ENCODE measurements at regions not wholly inside any gene's neighbourhood (a gene's known extent, or its start where the extent isn't known, plus 50 kb on each side); places are given as distances from the start of the nearest gene placed in this dataset.

- Histone ChIP-seq H3K9ac (ENCODE audit: low read length in 5 of 5) (no peak overlapping the region), H3K27ac (ENCODE audit: low read depth, low read length) (no peak overlapping the region), H3K36me3 (ENCODE audit: control insufficient read depth in 5 of 5, insufficient read depth in 5 of 5, low read length in 5 of 5) (no peaks in the 10 kb centered on the region), H3K4me1 (ENCODE audit: control insufficient read depth in 5 of 5, insufficient read depth in 5 of 5, low read length in 5 of 5) (peaks cover 0 to 20% (median 0%) of the 10 kb centered on the region in 5 donors), H3K9me3 (ENCODE audit: control insufficient read depth in 5 of 5, low read length in 5 of 5) (peaks cover 0 to 3% (median 0%) of the 10 kb centered on the region in 5 donors), H3K27me3 (ENCODE audit: control insufficient read depth in 5 of 5, insufficient read depth in 4 of 5, low read length in 5 of 5) (no peaks in the 10 kb centered on the region), H3K4me3 (ENCODE audit: low read depth in 1 of 5, low read length in 5 of 5) (no peak overlapping the region)
Measured at GRCh38 chr10:2279711-2280110, 542.4 kb upstream of the ADARB2 start.

- Histone ChIP-seq H3K4me1 (ENCODE audit: control insufficient read depth in 5 of 5, insufficient read depth in 5 of 5, low read length in 5 of 5) (peaks cover 0 to 13% (median 0%) of the 10 kb centered on the region in 5 donors), H3K9ac (ENCODE audit: low read length in 5 of 5) (no peak overlapping the region), H3K27me3 (ENCODE audit: control insufficient read depth in 5 of 5, insufficient read depth in 4 of 5, low read length in 5 of 5) (no peaks in the 10 kb centered on the region), H3K36me3 (ENCODE audit: control insufficient read depth in 5 of 5, insufficient read depth in 5 of 5, low read length in 5 of 5) (no peaks in the 10 kb centered on the region), H3K9me3 (ENCODE audit: control insufficient read depth in 5 of 5, low read length in 5 of 5) (peaks cover 0 to 6% (median 2%) of the 10 kb centered on the region in 5 donors), H3K4me3 (ENCODE audit: low read depth in 1 of 5, low read length in 5 of 5) (no peak overlapping the region), H3K27ac (ENCODE audit: low read depth, low read length) (no peak overlapping the region)
Measured at GRCh38 chr10:2278363-2278762, 541.0 kb upstream of the ADARB2 start.

- Histone ChIP-seq H3K9ac (ENCODE audit: low read length in 5 of 5) (no peak overlapping the region), H3K27me3 (ENCODE audit: control insufficient read depth in 5 of 5, insufficient read depth in 4 of 5, low read length in 5 of 5) (no peaks in the 10 kb centered on the region), H3K4me3 (ENCODE audit: low read depth in 1 of 5, low read length in 5 of 5) (no peak overlapping the region), H3K9me3 (ENCODE audit: control insufficient read depth in 5 of 5, low read length in 5 of 5) (peaks cover 0 to 8% (median 0%) of the 10 kb centered on the region in 5 donors), H3K27ac (ENCODE audit: low read depth, low read length) (no peak overlapping the region), H3K4me1 (ENCODE audit: control insufficient read depth in 5 of 5, insufficient read depth in 5 of 5, low read length in 5 of 5) (no peaks in the 10 kb centered on the region), H3K36me3 (ENCODE audit: control insufficient read depth in 5 of 5, insufficient read depth in 5 of 5, low read length in 5 of 5) (no peaks in the 10 kb centered on the region)
Measured at GRCh38 chr10:2263561-2263960, 526.2 kb upstream of the ADARB2 start.

GRCh38 chr10:2262878-2263277, 525.6 kb upstream of the ADARB2 start:
- Histone ChIP-seq H3K9me3 (ENCODE audit: control insufficient read depth in 5 of 5, low read length in 5 of 5) (peaks cover 0 to 8% (median 0%) of the 10 kb centered on the region in 5 donors), H3K27me3 (ENCODE audit: control insufficient read depth in 5 of 5, insufficient read depth in 4 of 5, low read length in 5 of 5) (no peaks in the 10 kb centered on the region), H3K36me3 (ENCODE audit: control insufficient read depth in 5 of 5, insufficient read depth in 5 of 5, low read length in 5 of 5) (no peaks in the 10 kb centered on the region), H3K4me3 (ENCODE audit: low read depth in 1 of 5, low read length in 5 of 5) (no peak overlapping the region), H3K27ac (ENCODE audit: low read depth, low read length) (no peak overlapping the region), H3K4me1 (ENCODE audit: control insufficient read depth in 5 of 5, insufficient read depth in 5 of 5, low read length in 5 of 5) (no peaks in the 10 kb centered on the region), H3K9ac (ENCODE audit: low read length in 5 of 5) (no peak overlapping the region)

- Histone ChIP-seq H3K9ac (ENCODE audit: low read length in 5 of 5) (no peak overlapping the region), H3K27ac (ENCODE audit: low read depth, low read length) (no peak overlapping the region), H3K36me3 (ENCODE audit: control insufficient read depth in 5 of 5, insufficient read depth in 5 of 5, low read length in 5 of 5) (no peaks in the 10 kb centered on the region), H3K4me3 (ENCODE audit: low read depth in 1 of 5, low read length in 5 of 5) (no peak overlapping the region), H3K27me3 (ENCODE audit: control insufficient read depth in 5 of 5, insufficient read depth in 4 of 5, low read length in 5 of 5) (no peaks in the 10 kb centered on the region), H3K9me3 (ENCODE audit: control insufficient read depth in 5 of 5, low read length in 5 of 5) (peaks cover 0 to 8% (median 0%) of the 10 kb centered on the region in 5 donors), H3K4me1 (ENCODE audit: control insufficient read depth in 5 of 5, insufficient read depth in 5 of 5, low read length in 5 of 5) (no peaks in the 10 kb centered on the region)
Measured at GRCh38 chr10:2262333-2262732, 525.0 kb upstream of the ADARB2 start.

GRCh38 chr10:2256241-2256640, 518.9 kb upstream of the ADARB2 start:
- no peak overlapping the region for H3K27ac ChIP-seq (ENCODE audit: low read depth, low read length)
- no peaks in the 10 kb centered on the region for H3K36me3 ChIP-seq (ENCODE audit: control insufficient read depth in 5 of 5, insufficient read depth in 5 of 5, low read length in 5 of 5)
- H3K27me3 ChIP-seq (ENCODE audit: control insufficient read depth in 5 of 5, insufficient read depth in 4 of 5, low read length in 5 of 5) = peaks cover 0 to 3% (median 0%) of the 10 kb centered on the region in 5 donors
- H3K9ac ChIP-seq (ENCODE audit: low read length in 5 of 5) = no peak overlapping the region
- no peaks in the 10 kb centered on the region for H3K4me1 ChIP-seq (ENCODE audit: control insufficient read depth in 5 of 5, insufficient read depth in 5 of 5, low read length in 5 of 5)
- peaks cover 0 to 7% (median 2%) of the 10 kb centered on the region in 5 donors for H3K9me3 ChIP-seq (ENCODE audit: control insufficient read depth in 5 of 5, low read length in 5 of 5)
- no peak overlapping the region for H3K4me3 ChIP-seq (ENCODE audit: low read depth in 1 of 5, low read length in 5 of 5)

- H3K36me3 ChIP-seq (ENCODE audit: control insufficient read depth in 5 of 5, insufficient read depth in 5 of 5, low read length in 5 of 5) = no peaks in the 10 kb centered on the region
- H3K9me3 ChIP-seq (ENCODE audit: control insufficient read depth in 5 of 5, low read length in 5 of 5) = peaks cover 0 to 8% (median 0%) of the 10 kb centered on the region in 5 donors
- no peak overlapping the region for H3K27ac ChIP-seq (ENCODE audit: low read depth, low read length)
- H3K4me1 ChIP-seq (ENCODE audit: control insufficient read depth in 5 of 5, insufficient read depth in 5 of 5, low read length in 5 of 5) = no peaks in the 10 kb centered on the region
- H3K4me3 ChIP-seq (ENCODE audit: low read depth in 1 of 5, low read length in 5 of 5) = no peak overlapping the region
- H3K27me3 ChIP-seq (ENCODE audit: control insufficient read depth in 5 of 5, insufficient read depth in 4 of 5, low read length in 5 of 5) = peaks cover 0 to 3% (median 0%) of the 10 kb centered on the region in 5 donors
- H3K9ac ChIP-seq (ENCODE audit: low read length in 5 of 5) = no peak overlapping the region
Measured at GRCh38 chr10:2252096-2252495, 514.8 kb upstream of the ADARB2 start.

- no peaks in the 10 kb centered on the region for H3K4me1 ChIP-seq (ENCODE audit: control insufficient read depth in 5 of 5, insufficient read depth in 5 of 5, low read length in 5 of 5)
Measured at GRCh38 chr10:2251631-2252030, 514.3 kb upstream of the ADARB2 start.

GRCh38 chr10:2246747-2247146, 509.4 kb upstream of the ADARB2 start:
- H3K36me3 ChIP-seq (ENCODE audit: control insufficient read depth in 5 of 5, insufficient read depth in 5 of 5, low read length in 5 of 5) = no peaks in the 10 kb centered on the region
- no peak overlapping the region for H3K9ac ChIP-seq (ENCODE audit: low read length in 5 of 5)
- H3K27ac ChIP-seq (ENCODE audit: low read depth, low read length) = no peak overlapping the region
- no peaks in the 10 kb centered on the region for H3K4me1 ChIP-seq (ENCODE audit: control insufficient read depth in 5 of 5, insufficient read depth in 5 of 5, low read length in 5 of 5)
- H3K27me3 ChIP-seq (ENCODE audit: control insufficient read depth in 5 of 5, insufficient read depth in 4 of 5, low read length in 5 of 5) = no peaks in the 10 kb centered on the region
- H3K4me3 ChIP-seq (ENCODE audit: low read depth in 1 of 5, low read length in 5 of 5) = no peak overlapping the region
- H3K9me3 ChIP-seq (ENCODE audit: control insufficient read depth in 5 of 5, low read length in 5 of 5) = peaks cover 0 to 12% (median 3%) of the 10 kb centered on the region in 5 donors

More at GRCh38 chr10:2251631-2252030, 514.3 kb upstream of the ADARB2 start:
- peaks cover 0 to 10% (median 2%) of the 10 kb centered on the region in 5 donors for H3K9me3 ChIP-seq (ENCODE audit: control insufficient read depth in 5 of 5, low read length in 5 of 5)
- no peaks in the 10 kb centered on the region for H3K36me3 ChIP-seq (ENCODE audit: control insufficient read depth in 5 of 5, insufficient read depth in 5 of 5, low read length in 5 of 5)
- H3K4me3 ChIP-seq (ENCODE audit: low read depth in 1 of 5, low read length in 5 of 5) = no peak overlapping the region
- peaks cover 0 to 3% (median 0%) of the 10 kb centered on the region in 5 donors for H3K27me3 ChIP-seq (ENCODE audit: control insufficient read depth in 5 of 5, insufficient read depth in 4 of 5, low read length in 5 of 5)
- no peak overlapping the region for H3K27ac ChIP-seq (ENCODE audit: low read depth, low read length)
- no peak overlapping the region for H3K9ac ChIP-seq (ENCODE audit: low read length in 5 of 5)

GRCh38 chr10:2245580-2245979, 508.3 kb upstream of the ADARB2 start:
- Histone ChIP-seq H3K4me3 (ENCODE audit: low read depth in 1 of 5, low read length in 5 of 5) (no peak overlapping the region), H3K27me3 (ENCODE audit: control insufficient read depth in 5 of 5, insufficient read depth in 4 of 5, low read length in 5 of 5) (no peaks in the 10 kb centered on the region), H3K9ac (ENCODE audit: low read length in 5 of 5) (no peak overlapping the region), H3K36me3 (ENCODE audit: control insufficient read depth in 5 of 5, insufficient read depth in 5 of 5, low read length in 5 of 5) (no peaks in the 10 kb centered on the region), H3K4me1 (ENCODE audit: control insufficient read depth in 5 of 5, insufficient read depth in 5 of 5, low read length in 5 of 5) (no peaks in the 10 kb centered on the region), H3K9me3 (ENCODE audit: control insufficient read depth in 5 of 5, low read length in 5 of 5) (peaks cover 0 to 12% (median 3%) of the 10 kb centered on the region in 5 donors), H3K27ac (ENCODE audit: low read depth, low read length) (no peak overlapping the region)

Data from subcutaneous abdominal adipose tissue (tissue), 5 donors.